ENCODE measurements at regions not wholly inside any gene's neighbourhood (a gene's known extent, or its start where the extent isn't known, plus 50 kb on each side); places are given as distances from the start of the nearest gene placed in this dataset.
A peak's percentile ranks its signal among the peaks of the same experiment; 100 is the strongest.

DNA sequence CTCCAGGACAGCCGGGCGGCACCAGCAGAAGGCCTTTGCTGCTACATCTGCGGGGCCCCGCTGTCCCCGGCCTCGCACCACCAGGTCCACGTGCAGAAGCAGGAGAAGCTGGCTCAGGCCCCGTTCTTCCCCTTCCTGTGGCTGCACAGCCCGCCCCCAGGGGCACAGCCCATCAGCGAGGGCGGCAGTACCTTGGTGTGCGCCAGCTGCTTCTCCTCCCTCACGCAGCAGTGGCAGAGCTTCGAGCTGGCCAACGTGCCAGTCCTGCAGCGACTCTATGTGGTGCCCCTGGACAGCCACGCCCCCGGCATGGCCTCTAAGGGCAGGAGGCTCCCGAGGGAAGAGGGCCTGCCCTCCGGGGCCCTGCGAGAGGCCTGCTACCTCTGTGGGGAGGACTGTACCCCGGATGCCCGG lies 58.3 kb upstream of the CIBAR2 start:
- TF ChIP-seq POLR2A (IDR thresholded peaks at IDR 0.05; ENCODE audit: low read depth, low read length) = no peak
- FAIRE-seq = no peak
- DNase-seq (ENCODE audit: insufficient read length, low spot score) = no peak

DNA sequence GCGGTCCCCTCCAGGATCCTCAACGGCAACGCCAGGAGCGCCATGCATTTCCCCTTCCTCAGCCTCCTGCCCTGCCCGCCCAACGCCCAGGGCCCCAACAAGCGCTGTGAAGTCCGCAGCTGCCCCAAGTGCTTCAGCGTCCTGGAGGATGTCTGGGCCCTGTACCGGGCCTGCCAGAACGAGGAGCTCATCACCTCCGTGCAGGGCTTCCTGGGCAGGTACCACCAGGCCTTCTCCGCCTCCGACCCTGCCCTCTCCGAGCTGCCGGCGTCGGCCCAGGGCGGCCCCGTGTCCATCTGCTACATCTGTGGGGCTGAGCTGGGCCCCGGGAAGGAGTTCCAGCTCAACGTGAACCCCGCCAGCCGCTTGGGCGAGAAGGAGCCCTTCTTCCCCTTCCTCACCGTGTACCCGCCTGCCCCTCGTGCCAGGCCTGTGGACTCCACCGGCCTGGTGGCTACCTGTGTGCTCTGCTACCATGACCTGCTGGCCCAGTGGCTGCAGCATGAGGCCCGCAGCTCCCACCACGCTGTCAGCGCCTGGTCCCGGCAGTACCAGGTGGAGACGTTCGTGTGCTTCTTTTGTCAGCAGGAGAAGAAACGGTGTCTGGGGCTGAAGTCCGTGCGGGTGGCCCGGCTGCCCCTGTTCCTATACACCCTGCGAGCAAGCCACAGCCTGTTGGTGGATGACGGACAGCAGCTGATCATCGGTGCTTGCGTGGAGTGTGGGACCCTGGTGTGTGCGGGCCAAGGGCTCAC lies 58.9 kb upstream of the CIBAR2 start:
- DNase-seq (ENCODE audit: insufficient read length, low spot score) (no peak), FAIRE-seq (no peak)
- no peak for TF ChIP-seq POLR2A (IDR thresholded peaks at IDR 0.05; ENCODE audit: low read depth, low read length)

DNA sequence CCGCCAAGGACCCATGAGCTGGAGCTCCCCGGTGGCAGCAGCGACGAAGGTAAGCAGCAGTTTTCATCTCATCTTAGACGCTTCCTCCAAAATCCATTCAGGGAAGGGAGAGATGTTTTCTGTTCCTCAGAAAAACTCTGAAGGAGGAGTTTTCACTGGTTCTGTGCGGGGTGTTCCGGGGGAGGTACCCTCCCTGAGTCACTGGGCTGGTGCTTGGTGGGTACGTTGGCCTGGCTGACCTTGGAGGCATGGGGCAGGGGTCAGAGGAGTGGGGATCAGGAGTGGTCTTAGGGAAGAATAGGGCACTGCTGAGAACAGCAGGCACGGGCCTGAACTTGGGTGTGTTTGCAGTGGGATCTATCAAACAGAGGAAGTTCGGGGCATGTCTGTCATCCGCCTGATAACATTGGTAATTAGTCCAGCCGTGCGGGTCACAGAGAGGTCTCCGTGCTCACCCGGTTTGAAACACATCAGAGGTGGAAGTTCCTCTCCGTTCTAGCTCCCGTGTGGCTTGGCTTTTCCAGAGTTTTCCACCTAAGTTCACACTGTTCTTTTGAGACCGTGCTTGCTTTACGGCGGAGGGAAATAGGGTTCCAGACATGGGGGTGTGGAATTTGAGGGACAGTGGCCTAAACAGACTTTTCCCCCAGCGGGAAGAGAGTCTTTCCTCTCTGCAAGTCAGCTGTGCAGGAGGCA lies 59.6 kb upstream of the CIBAR2 start:
- DNase-seq (ENCODE audit: insufficient read length, low spot score) (no peak), FAIRE-seq (no peak)
- TF ChIP-seq POLR2A (IDR thresholded peaks at IDR 0.05; ENCODE audit: low read depth, low read length) = no peak

- TF ChIP-seq POLR2A (IDR thresholded peaks at IDR 0.05; ENCODE audit: low read depth, low read length) = no peak
- DNase-seq (ENCODE audit: insufficient read length, low spot score) = peak; percentile 47
- no peak for FAIRE-seq
Observed at GRCh38 chr16:85172455-85173145, 60.3 kb upstream of the CIBAR2 start.

DNA sequence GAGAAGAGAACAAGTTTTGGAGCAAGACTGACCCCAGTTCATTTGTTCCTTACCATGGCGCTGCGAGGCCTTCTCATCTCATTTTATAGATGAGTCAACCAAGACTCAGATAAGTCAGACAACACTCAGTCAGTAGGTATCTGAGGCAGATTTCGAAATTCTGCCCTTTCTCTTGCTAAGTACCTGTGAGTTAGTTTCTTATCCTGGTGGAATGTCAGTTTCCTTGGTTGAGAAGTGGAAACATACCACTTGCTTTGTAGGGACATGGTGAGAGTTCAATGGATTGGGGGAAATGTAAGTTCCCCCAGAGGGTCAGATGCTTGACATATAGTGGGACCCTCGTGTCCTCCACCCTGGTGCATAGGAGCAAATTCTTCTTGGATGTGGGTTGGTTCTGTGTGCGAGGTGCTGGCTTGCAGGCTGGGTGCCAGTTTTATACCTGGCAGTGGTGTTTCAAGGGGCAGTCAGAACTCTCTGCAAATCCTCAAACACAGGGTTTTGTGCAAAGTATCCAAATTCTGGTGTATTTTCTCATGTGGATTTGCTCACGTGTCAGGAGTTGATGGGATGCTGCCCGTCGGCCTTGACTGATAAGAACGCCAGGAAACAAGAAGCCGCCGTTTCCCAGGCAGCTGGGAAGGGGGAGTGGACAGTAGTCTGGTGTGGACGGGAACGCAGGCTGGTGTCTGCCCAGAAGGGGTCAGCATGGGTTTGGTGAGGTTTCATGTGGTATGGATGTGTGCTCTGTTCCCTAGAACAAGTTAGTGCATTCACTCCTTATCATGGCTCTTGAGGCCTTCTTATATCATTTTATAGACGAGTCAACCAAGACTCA lies 61.1 kb upstream of the CIBAR2 start:
- TF ChIP-seq POLR2A (IDR thresholded peaks at IDR 0.05; ENCODE audit: low read depth, low read length) = no peak
- DNase-seq (ENCODE audit: insufficient read length, low spot score) (peak; percentile 91), FAIRE-seq (no peak)

DNA sequence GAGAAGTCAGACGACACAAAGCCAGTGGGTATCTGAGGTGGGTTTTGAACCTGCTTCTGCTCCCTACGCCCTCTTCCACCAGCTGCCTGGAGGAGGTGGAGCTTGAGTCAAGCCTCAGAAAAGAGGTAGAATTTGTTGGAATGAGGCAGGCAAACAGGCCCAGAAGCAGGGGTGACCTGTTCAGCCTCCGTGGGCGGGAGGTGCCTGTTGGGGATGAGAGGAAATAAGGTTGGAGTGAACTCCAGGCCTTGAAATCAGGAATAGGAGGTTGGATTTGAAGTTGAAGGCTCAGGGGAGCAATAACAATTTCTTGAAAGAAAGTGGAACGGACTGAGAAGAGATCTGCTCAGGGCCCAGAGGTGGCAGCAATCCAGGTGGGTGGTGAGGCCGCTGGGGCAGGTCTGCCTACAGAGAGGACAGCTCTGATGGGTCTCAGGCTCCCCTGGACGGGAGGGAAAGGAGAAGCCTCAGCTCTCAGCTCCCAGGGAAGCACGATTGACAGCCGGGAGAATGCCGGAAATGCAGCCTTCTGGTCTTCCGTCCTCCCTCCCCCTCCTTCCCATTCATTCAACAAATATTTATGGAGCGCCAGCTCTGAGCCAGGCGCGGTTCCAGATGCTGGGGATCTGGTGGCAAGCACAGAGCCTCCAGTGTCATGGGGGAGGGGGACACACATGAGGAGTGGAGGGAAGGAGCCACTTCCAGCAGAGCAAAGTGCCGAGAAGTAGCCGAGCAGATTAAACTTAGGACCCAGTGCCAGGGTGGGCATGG lies 61.9 kb upstream of the CIBAR2 start:
- no peak for TF ChIP-seq POLR2A (IDR thresholded peaks at IDR 0.05; ENCODE audit: low read depth, low read length)
- FAIRE-seq (no peak), DNase-seq (ENCODE audit: insufficient read length, low spot score) (peak; percentile 91)

DNA sequence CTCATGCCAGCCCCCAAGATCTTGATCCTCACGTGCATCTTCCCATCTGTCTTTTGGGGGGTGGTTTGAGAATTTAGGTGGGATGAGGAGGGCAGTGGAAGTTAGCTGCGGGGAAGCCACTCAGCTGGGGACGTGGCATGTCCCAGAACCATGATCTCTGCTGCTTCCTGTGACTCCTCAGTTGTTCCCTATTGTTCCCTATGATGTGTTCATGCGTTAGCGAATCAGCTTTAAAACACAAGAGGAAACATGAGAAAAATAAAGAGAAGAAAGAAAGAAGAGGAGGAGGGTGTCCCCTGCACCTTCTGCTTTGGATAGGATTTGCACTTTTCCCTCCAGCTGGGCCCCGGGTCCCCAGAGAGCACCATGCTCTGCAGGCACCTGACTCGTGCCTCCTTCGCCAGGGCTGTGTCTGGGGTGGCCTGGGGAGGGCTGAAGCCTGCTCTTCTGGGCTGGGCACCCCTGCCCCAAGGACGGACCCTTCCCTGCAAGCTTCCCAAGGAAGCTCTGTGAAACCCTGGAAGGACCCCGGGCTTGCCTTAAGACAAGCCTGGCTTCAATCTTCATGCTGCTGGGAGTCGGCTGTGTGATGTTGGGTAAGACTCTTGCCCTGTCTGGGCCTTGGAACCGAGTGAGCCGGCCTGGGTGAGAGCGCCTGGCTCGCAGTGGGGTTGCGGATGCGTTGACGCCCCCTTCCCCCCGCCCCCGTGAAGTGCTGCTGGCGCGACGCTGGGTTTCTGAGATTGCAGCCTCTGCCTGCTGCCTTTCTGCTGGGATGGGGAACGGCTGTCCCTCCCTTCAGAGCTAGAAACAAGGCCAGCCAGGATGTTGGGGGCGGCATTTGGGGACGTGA lies 62.8 kb upstream of the CIBAR2 start:
- DNase-seq (ENCODE audit: insufficient read length, low spot score) (no peak), FAIRE-seq (no peak)

DNA sequence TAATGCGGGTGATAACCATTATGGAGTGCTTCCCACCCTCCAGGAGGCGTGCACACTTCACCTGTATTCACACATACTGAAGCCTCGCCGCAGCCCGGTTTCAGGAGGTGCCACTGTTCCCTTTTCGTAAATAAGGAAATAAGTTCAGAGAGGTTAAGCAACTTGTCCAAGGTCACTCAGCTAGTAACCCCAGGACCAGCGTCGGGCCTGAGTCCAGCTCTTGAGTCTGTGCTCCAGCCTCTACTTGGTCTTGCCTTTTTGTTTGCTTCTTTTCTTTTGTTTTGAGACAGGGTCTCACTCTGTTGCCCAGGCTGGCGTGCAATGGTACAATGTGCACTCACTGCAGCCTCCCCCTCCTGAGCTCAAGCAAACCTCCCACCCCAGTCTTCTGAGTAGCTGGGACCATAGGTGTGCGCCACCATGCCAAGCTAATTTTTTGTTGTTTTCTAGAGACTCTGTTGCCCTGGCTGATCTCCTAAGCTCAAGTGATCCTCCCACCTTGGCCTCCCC lies 63.5 kb upstream of the CIBAR2 start:
- FAIRE-seq = no peak
- no peak for DNase-seq (ENCODE audit: insufficient read length, low spot score)
- TF ChIP-seq POLR2A (IDR thresholded peaks at IDR 0.05; ENCODE audit: low read depth, low read length) = no peak

More for the DNA sequence above, 62.8 kb upstream of the CIBAR2 start:
- TF ChIP-seq POLR2A (IDR thresholded peaks at IDR 0.05; ENCODE audit: low read depth, low read length) = no peak

GRCh38 chr16:85176541-85177447 lies 64.5 kb upstream of the CIBAR2 start:
- TF ChIP-seq POLR2A (IDR thresholded peaks at IDR 0.05; ENCODE audit: low read depth, low read length) = no peak
- DNase-seq (ENCODE audit: insufficient read length, low spot score) (no peak), FAIRE-seq (no peak)

DNA sequence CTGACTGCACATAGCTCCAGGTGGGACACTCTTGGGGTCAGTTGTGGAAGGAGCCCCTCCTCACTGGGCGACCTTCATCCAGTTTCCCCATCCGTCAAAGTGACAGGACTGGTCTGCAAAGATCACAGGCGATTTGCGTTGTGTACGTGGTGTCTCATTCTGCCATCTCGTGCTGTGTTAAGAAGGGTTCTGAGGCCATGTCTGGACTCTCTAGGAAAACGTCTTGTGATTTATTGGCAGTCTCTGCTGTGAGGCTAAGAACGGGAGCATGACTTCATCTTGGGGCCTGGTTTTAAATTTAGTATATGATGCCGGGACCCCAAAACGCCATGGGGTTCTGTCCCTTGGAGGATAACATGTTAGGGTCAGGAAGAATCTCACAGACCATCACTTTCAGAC lies 65.2 kb upstream of the CIBAR2 start:
- no peak for FAIRE-seq
- no peak for TF ChIP-seq POLR2A (IDR thresholded peaks at IDR 0.05; ENCODE audit: low read depth, low read length)
- DNase-seq (ENCODE audit: insufficient read length, low spot score) = no peak

DNA sequence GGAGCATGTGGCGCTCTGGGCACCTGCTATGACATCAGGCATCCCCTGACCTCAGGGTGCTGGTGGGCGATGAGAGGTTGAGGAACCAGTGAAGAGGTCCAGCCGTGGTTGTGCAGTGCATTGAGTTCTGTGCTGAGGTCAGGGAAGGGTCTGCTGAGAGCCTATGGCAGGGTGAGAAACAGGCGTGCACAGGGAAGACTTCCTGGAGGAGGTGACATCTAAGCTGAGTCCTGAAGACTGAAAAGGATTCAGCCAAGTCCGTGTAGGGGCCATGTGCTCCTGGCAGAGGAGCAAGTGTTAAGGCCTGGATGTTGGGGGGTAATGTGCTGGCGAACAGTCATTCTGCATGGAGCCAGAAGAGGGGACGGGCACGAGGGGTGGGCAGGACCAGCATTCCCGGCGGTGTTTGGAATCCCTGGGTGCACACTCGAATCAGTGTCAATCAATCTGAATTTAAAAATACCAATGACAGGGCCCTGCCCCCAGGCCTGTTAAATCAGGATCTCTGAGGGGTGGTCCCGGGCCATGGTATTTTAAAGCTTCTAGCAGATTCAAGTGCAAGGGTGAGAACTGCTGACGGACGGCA lies 65.8 kb upstream of the CIBAR2 start:
- DNase-seq (ENCODE audit: insufficient read length, low spot score) (no peak), FAIRE-seq (no peak)
- TF ChIP-seq POLR2A (IDR thresholded peaks at IDR 0.05; ENCODE audit: low read depth, low read length) = no peak
